Neural progenitor cell (in vitro differentiated cells): ENCODE measurements at regions not wholly inside any gene's neighbourhood (a gene's known extent, or its start where the extent isn't known, plus 50 kb on each side); places are given as distances from the start of the nearest gene placed in this dataset.

ENCODE experiments used
- CTCF ChIP-seq: fragments of 200-600 bp; sonication (generic); IDR thresholded peaks from 2 replicates; pipeline ENCODE4 v1.5.1; 2017; ENCODE audit warnings: antibody characterized with exemption, mild to moderate bottlenecking
- EZH2 ChIP-seq: fragments of 200-600 bp; sonication (generic); IDR thresholded peaks from 2 replicates; pipeline ENCODE4 v1.6.1; 2017; ENCODE audit warnings: antibody characterized with exemption, mild to moderate bottlenecking, moderate library complexity
- EZH2phosphoT487 ChIP-seq: fragments of 200-600 bp; sonication (generic); IDR thresholded peaks from 2 replicates; pipeline ENCODE4 v1.6.1; 2017; ENCODE audit warnings: antibody characterized with exemption

GRCh38 chr4:18795794-18796193, 774.2 kb upstream of the LCORL start:
- TF ChIP-seq CTCF (no peak), EZH2phosphoT487 (no peak), EZH2 (no peak)
